PC-9 (cell line): ENCODE measurements at regions not wholly inside any gene's neighbourhood (a gene's known extent, or its start where the extent isn't known, plus 50 kb on each side); places are given as distances from the start of the nearest gene placed in this dataset.

Experiments
- BruUV-seq: library from RNA; stranded (reverse); fragments of 400-500 nt; replicated peaks from 2 replicates; lab custom pipeline; 2021; lab: Mats Ljungman, UMichigan
- CTCF ChIA-PET: fragments of 300-600 bp; sonication (Branson Sonifier 250); formaldehyde crosslinking; loops from one replicate; lab custom pipeline; 2022; ENCODE audit warnings: antibody characterized with exemption; lab: Charles Lee
- POLR2A ChIA-PET: fragments of 300-600 bp; sonication (Branson Sonifier 250); formaldehyde crosslinking; loops from one replicate; lab custom pipeline; 2022; ENCODE audit warnings: antibody characterized with exemption; ENCODE audit not compliant: unreplicated experiment; lab: Charles Lee
- DNase-seq, 2 experiments: peaks; one replicate each; pipeline versions ENCODE4 v3.0.0 to v3.0.0-alpha.2; 2015 to 2022; ENCODE audit warnings: mixed read lengths in 1 of 2
- H2AFZ ChIP-seq: fragments of 200-600 bp; sonication (generic); 2 replicates; pipeline ENCODE4 v1.8.1; 2017; ENCODE audit warnings: antibody characterized with exemption
- H3F3A ChIP-seq: fragments of 200-600 bp; sonication (generic); 2 replicates; pipeline ENCODE4 v1.8.1; 2017; ENCODE audit warnings: antibody characterized with exemption, mild to moderate bottlenecking, low read depth; ENCODE audit not compliant: insufficient read depth
- H3K27ac ChIP-seq: fragments of 200-600 bp; sonication (generic); 2 replicates; pipeline ENCODE4 v1.6.1; 2016; ENCODE audit warnings: mixed run types
- H3K27me3 ChIP-seq: fragments of 200-600 bp; sonication (generic); 2 replicates; pipeline ENCODE4 v1.6.1; 2016; ENCODE audit warnings: low read depth, mixed run types; ENCODE audit not compliant: insufficient read depth
- H3K36me3 ChIP-seq: fragments of 200-600 bp; sonication (generic); 2 replicates; pipeline ENCODE4 v1.6.1; 2016; ENCODE audit warnings: low read depth, mixed run types
- H3K4me1 ChIP-seq: fragments of 200-600 bp; sonication (generic); replicated peaks from 2 replicates; pipeline ENCODE4 v1.6.1; 2016; ENCODE audit warnings: mixed run types; ENCODE audit not compliant: insufficient read depth
- H3K4me2 ChIP-seq: fragments of 200-600 bp; sonication (generic); 2 replicates; pipeline ENCODE4 v1.6.1; 2017; ENCODE audit warnings: mixed run types
- H3K4me3 ChIP-seq: fragments of 200-600 bp; sonication (generic); 2 replicates; pipeline ENCODE4 v1.6.1; 2016; ENCODE audit warnings: mixed run types
- H3K79me2 ChIP-seq: fragments of 200-600 bp; sonication (generic); 2 replicates; pipeline ENCODE4 v1.6.1; 2017; ENCODE audit warnings: low read depth, mixed run types
- H3K9me2 ChIP-seq: fragments of 200-600 bp; sonication (generic); 2 replicates; pipeline ENCODE4 v1.8.1; 2017; ENCODE audit warnings: mild to moderate bottlenecking; ENCODE audit not compliant: insufficient read depth
- H3K9me3 ChIP-seq: fragments of 200-600 bp; sonication (generic); 2 replicates; pipeline ENCODE4 v1.8.1; 2016; ENCODE audit warnings: low read depth; ENCODE audit not compliant: insufficient read depth
- H4K20me1 ChIP-seq: fragments of 200-600 bp; sonication (generic); 2 replicates; pipeline ENCODE4 v1.8.1; 2017; ENCODE audit not compliant: insufficient read depth
- CTCF ChIP-seq: fragments of 200-600 bp; sonication (generic); conservative IDR thresholded peaks from 2 replicates; pipeline ENCODE4 v1.6.1; 2017; ENCODE audit warnings: mixed run types, antibody characterized with exemption, mild to moderate bottlenecking, moderate library complexity
- EZH2 ChIP-seq: fragments of 200-600 bp; sonication (generic); IDR thresholded peaks from 2 replicates; pipeline ENCODE4 v1.8.0; 2017; ENCODE audit warnings: antibody characterized with exemption, low read depth
- intact Hi-C: fragments of 100-400 bp; cut with micrococcal nuclease; formaldehyde crosslinking; loops from one replicate; pipeline ENCODE4 v1.10.0; 2022; ENCODE audit not compliant: unreplicated experiment

- H2AFZ ChIP-seq: no peak overlapping the region
- H4K20me1 ChIP-seq: no peaks in the 10 kb centered on the region
- H3K79me2 ChIP-seq: no peaks in the 10 kb centered on the region
- H3K9me2 ChIP-seq: no peaks in the 10 kb centered on the region
- H3K27ac ChIP-seq: no peak overlapping the region
- H3F3A ChIP-seq: no peaks in the 10 kb centered on the region
- no peak for TF ChIP-seq EZH2
- TF ChIP-seq CTCF: no peak
- no peak overlapping the region for H3K4me3 ChIP-seq
- intact Hi-C loops: no loop called here
- no peak overlapping the region for H3K4me2 ChIP-seq
- DNase-seq: no peak
- BruUV-seq: no TSS peak
- H3K27me3 ChIP-seq: no peaks in the 10 kb centered on the region
- CTCF ChIA-PET: no interaction called here
- POLR2A ChIA-PET: no interaction called here
- H3K9me3 ChIP-seq: peaks cover 6% of the 10 kb centered on the region
- no peaks in the 10 kb centered on the region for H3K36me3 ChIP-seq
- H3K4me1 ChIP-seq: no peaks in the 10 kb centered on the region
Measured at GRCh38 chr5:105695941-105696340, 1974.8 kb downstream of the EFNA5 start.

- TF ChIP-seq CTCF (no peak), EZH2 (no peak)
- Histone ChIP-seq H3K27ac (no peak overlapping the region), H3F3A (no peaks in the 10 kb centered on the region), H2AFZ (no peak overlapping the region), H3K79me2 (no peaks in the 10 kb centered on the region), H3K27me3 (no peaks in the 10 kb centered on the region), H3K36me3 (no peaks in the 10 kb centered on the region), H3K4me1 (no peaks in the 10 kb centered on the region), H4K20me1 (no peaks in the 10 kb centered on the region), H3K4me3 (no peak overlapping the region), H3K4me2 (no peak overlapping the region), H3K9me2 (no peaks in the 10 kb centered on the region), H3K9me3 (no peaks in the 10 kb centered on the region)
- intact Hi-C loops: no loop called here
- BruUV-seq: no TSS peak
- POLR2A ChIA-PET: no interaction called here
- DNase-seq: no peak
- CTCF ChIA-PET: no interaction called here
Measured at GRCh38 chr5:105689596-105689995, 1981.1 kb downstream of the EFNA5 start.

- DNase-seq: no peak
- Histone ChIP-seq H3K9me3 (no peaks in the 10 kb centered on the region), H4K20me1 (no peaks in the 10 kb centered on the region), H3K4me1 (no peaks in the 10 kb centered on the region), H3K79me2 (no peaks in the 10 kb centered on the region), H3K9me2 (no peaks in the 10 kb centered on the region), H3K27ac (no peak overlapping the region), H3F3A (no peaks in the 10 kb centered on the region), H3K4me2 (no peak overlapping the region), H3K27me3 (no peaks in the 10 kb centered on the region), H3K4me3 (no peak overlapping the region), H2AFZ (no peak overlapping the region), H3K36me3 (no peaks in the 10 kb centered on the region)
- BruUV-seq: no TSS peak
- ChIA-PET POLR2A (no interaction called here), CTCF (no interaction called here)
- no peak for TF ChIP-seq EZH2
- no peak for TF ChIP-seq CTCF
- intact Hi-C loops: no loop called here
Measured at GRCh38 chr5:105688227-105688792, 1982.4 kb downstream of the EFNA5 start.
